ENCODE measurements at regions not wholly inside any gene's neighbourhood (a gene's known extent, or its start where the extent isn't known, plus 50 kb on each side); places are given as distances from the start of the nearest gene placed in this dataset.

DNA sequence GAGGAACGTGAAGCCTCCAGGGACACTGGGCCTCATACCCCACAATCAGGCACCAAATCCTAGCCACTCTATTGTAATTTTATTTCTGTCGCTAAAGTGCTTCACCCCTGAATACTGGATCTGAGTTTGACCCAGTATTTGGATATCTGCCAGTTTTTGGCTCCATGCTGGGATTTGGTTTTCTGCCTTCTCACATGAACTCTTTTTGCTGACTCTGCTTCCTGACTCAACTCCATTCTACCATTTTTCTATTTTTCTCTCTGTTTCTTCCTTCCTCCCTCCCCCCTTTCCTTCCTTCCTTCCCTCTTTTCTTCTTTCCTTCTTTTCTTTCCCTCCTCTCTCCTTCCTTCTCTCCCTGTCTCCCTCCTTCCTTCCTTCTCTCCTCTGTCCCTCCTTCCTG is 151.3 kb upstream of the GJB5 start:
- TF ChIP-seq, protein P1, sequence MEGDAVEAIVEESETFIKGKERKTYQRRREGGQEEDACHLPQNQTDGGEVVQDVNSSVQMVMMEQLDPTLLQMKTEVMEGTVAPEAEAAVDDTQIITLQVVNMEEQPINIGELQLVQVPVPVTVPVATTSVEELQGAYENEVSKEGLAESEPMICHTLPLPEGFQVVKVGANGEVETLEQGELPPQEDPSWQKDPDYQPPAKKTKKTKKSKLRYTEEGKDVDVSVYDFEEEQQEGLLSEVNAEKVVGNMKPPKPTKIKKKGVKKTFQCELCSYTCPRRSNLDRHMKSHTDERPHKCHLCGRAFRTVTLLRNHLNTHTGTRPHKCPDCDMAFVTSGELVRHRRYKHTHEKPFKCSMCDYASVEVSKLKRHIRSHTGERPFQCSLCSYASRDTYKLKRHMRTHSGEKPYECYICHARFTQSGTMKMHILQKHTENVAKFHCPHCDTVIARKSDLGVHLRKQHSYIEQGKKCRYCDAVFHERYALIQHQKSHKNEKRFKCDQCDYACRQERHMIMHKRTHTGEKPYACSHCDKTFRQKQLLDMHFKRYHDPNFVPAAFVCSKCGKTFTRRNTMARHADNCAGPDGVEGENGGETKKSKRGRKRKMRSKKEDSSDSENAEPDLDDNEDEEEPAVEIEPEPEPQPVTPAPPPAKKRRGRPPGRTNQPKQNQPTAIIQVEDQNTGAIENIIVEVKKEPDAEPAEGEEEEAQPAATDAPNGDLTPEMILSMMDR (IDR thresholded peaks at IDR 0.05; ENCODE audit: low read depth, low read length): no peak
- no peak for TF ChIP-seq POLR2A (IDR thresholded peaks at IDR 0.05; ENCODE audit: extremely low read depth, insufficient read length)
- TF ChIP-seq, protein P2, sequence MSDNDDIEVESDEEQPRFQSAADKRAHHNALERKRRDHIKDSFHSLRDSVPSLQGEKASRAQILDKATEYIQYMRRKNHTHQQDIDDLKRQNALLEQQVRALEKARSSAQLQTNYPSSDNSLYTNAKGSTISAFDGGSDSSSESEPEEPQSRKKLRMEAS (IDR thresholded peaks at IDR 0.05; ENCODE audit: low read depth, low read length): no peak

Data from NB4 (cell line).